ENCODE measurements at regions not wholly inside any gene's neighbourhood (a gene's known extent, or its start where the extent isn't known, plus 50 kb on each side); places are given as distances from the start of the nearest gene placed in this dataset.

DNA sequence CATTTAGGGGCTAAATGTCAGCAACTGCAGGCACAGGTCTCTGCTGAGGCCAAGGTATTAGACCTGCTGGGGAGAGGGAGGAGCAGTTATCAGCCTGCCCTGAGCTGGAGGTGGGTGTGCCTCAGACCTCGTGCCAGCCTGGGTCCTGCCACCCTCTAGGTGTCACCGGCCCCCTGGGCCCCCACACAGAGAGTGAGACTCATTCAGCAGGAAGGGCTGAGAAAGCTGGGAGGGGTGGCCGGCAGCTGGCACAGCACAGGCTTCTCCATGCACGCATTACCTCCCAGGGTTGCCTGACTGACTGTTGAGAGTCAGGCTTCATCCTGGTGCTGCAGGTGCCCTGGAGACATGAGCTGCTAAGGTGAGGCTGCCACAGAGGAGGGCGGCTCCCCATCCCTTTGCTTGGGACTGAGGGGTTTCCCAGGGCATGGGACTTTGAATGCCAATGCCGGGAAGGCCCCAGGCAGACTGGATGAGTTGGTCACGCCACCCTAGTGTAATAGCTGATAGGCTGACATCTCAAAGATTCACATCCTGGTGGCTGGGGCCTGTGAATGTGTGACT, 75.3 kb upstream of the C14orf180 start:
- TF ChIP-seq NFIC (IDR thresholded peaks at IDR 0.05; ENCODE audit: borderline replicate concordance) (no peak), JUND (IDR thresholded peaks at IDR 0.05) (no peak), TCF12 (IDR thresholded peaks at IDR 0.05) (no peak), POLR2AphosphoS5 (IDR thresholded peaks at IDR 0.05; ENCODE audit: low read depth, low read length) (no peak), YY1 (IDR thresholded peaks at IDR 0.05; ENCODE audit: low read depth) (no peak), EP300 (IDR thresholded peaks at IDR 0.05; ENCODE audit: borderline replicate concordance in 1 of 2, low read depth in 1 of 2, low read length in 1 of 2) (no peak), USF1 (IDR thresholded peaks at IDR 0.05; ENCODE audit: borderline replicate concordance, low read depth) (no peak), FOXM1 (IDR thresholded peaks at IDR 0.05; ENCODE audit: low read depth) (no peak), GATA2 (CRISPR knock-in tag; IDR thresholded peaks at IDR 0.05) (no peak), RFX5 (IDR thresholded peaks at IDR 0.05; ENCODE audit: low read length) (no peak), GABPA (IDR thresholded peaks at IDR 0.05; ENCODE audit: low read depth) (no peak), SIN3A (IDR thresholded peaks at IDR 0.05; ENCODE audit: borderline replicate concordance, low read depth, low read length) (no peak)
- TF ChIP-seq, protein P1, sequence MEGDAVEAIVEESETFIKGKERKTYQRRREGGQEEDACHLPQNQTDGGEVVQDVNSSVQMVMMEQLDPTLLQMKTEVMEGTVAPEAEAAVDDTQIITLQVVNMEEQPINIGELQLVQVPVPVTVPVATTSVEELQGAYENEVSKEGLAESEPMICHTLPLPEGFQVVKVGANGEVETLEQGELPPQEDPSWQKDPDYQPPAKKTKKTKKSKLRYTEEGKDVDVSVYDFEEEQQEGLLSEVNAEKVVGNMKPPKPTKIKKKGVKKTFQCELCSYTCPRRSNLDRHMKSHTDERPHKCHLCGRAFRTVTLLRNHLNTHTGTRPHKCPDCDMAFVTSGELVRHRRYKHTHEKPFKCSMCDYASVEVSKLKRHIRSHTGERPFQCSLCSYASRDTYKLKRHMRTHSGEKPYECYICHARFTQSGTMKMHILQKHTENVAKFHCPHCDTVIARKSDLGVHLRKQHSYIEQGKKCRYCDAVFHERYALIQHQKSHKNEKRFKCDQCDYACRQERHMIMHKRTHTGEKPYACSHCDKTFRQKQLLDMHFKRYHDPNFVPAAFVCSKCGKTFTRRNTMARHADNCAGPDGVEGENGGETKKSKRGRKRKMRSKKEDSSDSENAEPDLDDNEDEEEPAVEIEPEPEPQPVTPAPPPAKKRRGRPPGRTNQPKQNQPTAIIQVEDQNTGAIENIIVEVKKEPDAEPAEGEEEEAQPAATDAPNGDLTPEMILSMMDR (IDR thresholded peaks at IDR 0.05), result no peak

Measured in SK-N-SH (cell line).